ENCODE measurements at regions not wholly inside any gene's neighbourhood (a gene's known extent, or its start where the extent isn't known, plus 50 kb on each side); places are given as distances from the start of the nearest gene placed in this dataset.

DNA sequence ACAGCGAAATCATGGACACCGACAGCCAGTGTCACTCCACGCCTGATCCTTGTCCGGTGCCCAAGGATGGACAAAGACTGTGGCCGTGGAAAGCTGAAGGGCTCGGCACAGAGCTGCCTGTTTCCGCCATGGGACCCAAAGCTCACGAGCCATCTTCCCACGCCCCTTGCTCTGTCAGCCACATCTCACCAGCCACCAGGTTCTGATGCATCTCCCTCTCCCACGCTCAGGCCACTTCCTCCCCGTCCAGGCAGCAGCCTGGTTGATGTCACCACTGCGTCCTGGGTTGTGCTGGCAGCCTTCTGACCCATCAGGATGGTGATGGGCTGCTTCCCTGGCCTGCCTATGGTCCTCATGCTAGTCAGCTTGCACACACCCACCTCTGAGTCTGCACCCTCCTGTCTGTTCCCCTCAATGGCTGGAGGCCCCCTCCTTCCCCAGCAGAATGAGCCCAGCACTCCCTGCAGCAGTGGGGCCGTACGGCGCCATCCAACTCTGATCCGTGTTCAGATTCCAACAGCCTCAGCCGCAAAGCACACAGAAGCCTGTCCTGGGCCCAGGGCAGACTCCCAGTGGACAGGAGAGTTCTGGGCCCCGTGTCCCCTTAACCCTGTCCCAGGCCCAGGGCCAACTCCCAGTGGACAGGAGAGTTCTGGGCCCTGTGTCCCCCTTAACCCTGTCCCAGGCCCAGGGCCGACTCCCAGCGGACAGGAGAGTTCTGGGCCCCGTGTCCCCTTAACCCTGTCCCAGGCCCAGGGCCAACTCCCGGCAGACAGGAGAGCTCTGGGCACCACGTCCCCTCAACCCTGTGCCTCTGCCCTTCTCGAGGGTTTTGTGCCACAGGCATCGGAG is 259.5 kb downstream of the BRD1 start:
- no peaks in the 10 kb centered on the region for H3K36me3 ChIP-seq (ENCODE audit: insufficient read depth, low read length)

DNA sequence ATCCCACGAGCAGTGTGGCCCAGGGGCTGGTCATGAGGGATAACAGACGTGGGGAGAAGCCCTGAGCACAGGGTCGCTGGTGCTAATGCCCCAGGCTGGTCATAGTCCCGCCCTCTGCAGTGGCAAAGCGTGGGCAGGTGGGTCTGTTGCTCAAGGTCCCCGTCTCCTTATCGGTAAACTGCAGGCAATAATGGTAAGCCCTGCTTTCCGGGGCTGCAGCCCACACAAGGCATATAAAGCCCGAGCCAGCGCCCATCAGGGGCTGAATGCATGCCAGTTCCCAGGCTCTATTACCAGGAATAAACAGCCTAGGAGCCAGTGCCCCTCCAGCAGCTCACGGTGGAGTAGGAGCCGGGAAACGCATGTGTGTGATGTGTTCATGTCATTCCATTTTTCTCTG is 261.0 kb downstream of the BRD1 start:
- Histone ChIP-seq H3K36me3 (ENCODE audit: insufficient read depth, low read length) (no peaks in the 10 kb centered on the region), H3K9me3 (ENCODE audit: low read length) (no peaks in the 10 kb centered on the region), H3K4me1 (ENCODE audit: insufficient read depth, low read length) (no peaks in the 10 kb centered on the region), H2AFZ (ENCODE audit: low read depth, low read length) (no peak overlapping the region), H3K4me3 (ENCODE audit: low read length) (no peak overlapping the region), H3K27me3 (ENCODE audit: insufficient read depth, low read length) (peaks cover 11% of the 10 kb centered on the region)

More for the DNA sequence above, 259.5 kb downstream of the BRD1 start:
- no peaks in the 10 kb centered on the region for H3K9me3 ChIP-seq (ENCODE audit: low read length)
- H2AFZ ChIP-seq (ENCODE audit: low read depth, low read length): no peak overlapping the region
- H3K4me1 ChIP-seq (ENCODE audit: insufficient read depth, low read length): no peaks in the 10 kb centered on the region
- H3K4me3 ChIP-seq (ENCODE audit: low read length): no peak overlapping the region
- peaks cover 11% of the 10 kb centered on the region for H3K27me3 ChIP-seq (ENCODE audit: insufficient read depth, low read length)

DNA sequence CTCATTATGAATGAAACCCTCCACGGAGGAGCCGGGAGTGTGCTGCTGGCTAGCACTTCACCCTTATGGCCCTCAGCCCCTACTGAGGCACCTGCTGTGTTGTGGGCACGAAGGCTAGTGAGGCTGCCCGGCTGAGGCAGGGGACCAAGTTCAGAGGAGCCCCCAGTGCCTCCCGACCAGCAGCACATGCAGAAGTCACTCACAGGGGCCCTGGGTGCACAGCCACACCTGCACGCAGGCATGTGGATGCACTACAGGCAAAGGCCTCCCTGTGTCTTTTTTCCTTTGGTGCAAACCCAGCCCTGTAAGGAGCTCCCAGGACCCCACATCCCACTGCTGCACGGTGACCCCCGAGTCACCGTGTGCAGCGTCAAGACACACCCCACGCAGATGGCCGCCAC is 261.5 kb downstream of the BRD1 start:
- Histone ChIP-seq H3K36me3 (ENCODE audit: insufficient read depth, low read length) (no peaks in the 10 kb centered on the region), H3K4me3 (ENCODE audit: low read length) (no peak overlapping the region), H3K4me1 (ENCODE audit: insufficient read depth, low read length) (no peaks in the 10 kb centered on the region), H3K9me3 (ENCODE audit: low read length) (no peaks in the 10 kb centered on the region), H3K27me3 (ENCODE audit: insufficient read depth, low read length) (peaks cover 11% of the 10 kb centered on the region), H2AFZ (ENCODE audit: low read depth, low read length) (no peak overlapping the region)

DNA sequence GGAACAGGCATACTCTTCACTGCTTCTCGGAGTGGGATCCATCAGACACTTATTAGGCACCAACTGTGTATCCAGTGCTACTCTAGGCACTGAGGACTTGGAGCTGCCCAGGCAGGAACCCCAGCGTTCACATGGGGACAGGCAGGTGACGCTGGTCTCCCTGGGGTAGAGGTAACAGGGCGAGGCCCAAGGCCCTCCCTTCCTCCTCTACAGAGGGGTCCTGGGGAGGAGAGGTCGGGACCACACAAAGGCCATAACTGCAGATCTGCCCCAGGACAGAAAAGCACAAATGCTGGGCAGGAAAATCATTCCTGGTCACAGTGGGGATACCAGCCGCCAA is 262.2 kb downstream of the BRD1 start:
- no peaks in the 10 kb centered on the region for H3K4me1 ChIP-seq (ENCODE audit: insufficient read depth, low read length)
- H2AFZ ChIP-seq (ENCODE audit: low read depth, low read length): no peak overlapping the region
- H3K9me3 ChIP-seq (ENCODE audit: low read length): no peaks in the 10 kb centered on the region
- H3K27me3 ChIP-seq (ENCODE audit: insufficient read depth, low read length): peaks cover 11% of the 10 kb centered on the region
- no peak overlapping the region for H3K4me3 ChIP-seq (ENCODE audit: low read length)
- no peaks in the 10 kb centered on the region for H3K36me3 ChIP-seq (ENCODE audit: insufficient read depth, low read length)

DNA sequence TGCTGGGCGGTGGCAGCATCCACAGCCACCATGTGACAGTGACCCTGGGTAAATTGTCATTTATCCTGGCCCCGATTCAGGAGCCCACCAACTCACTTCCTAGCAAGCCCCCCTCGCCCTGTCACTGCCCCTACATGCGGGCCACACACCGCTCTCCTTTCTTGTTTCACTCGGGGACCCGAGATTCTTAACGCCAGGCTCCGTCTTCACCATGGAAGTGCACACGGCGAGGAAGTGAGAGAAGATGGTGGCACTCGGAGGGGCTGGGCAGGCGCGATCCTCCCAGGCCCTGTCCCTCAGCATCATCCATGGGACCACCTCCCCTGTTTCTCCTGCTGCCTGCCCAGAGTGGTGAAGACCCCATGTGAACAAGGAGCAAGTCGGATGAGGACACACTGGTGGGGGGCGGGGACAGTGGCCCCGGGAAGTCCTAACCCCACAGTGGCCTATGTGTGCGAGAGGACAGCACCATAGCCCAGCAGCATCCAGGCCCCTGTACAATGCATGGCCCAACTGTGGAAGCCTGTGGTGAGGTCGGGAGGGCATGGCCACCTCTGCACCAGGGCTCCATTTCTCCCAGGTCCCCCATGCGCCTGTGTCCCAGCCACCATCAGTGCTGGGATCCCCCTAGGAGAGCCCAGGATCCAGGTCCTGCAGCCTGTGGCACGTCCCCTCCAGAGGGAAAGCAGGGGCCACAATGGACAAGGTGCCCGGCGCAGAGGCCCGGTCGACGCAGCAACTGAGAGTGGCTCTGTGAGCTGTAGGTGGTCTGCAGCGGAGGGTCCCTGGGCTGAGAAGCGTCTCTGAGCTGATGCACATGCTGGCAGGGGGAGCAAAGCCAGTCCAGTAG is 262.8 kb downstream of the BRD1 start:
- Histone ChIP-seq H3K4me1 (ENCODE audit: insufficient read depth, low read length) (no peaks in the 10 kb centered on the region), H3K9me3 (ENCODE audit: low read length) (no peaks in the 10 kb centered on the region), H3K4me3 (ENCODE audit: low read length) (no peak overlapping the region), H3K36me3 (ENCODE audit: insufficient read depth, low read length) (no peaks in the 10 kb centered on the region), H3K27me3 (ENCODE audit: insufficient read depth, low read length) (peaks cover 11% of the 10 kb centered on the region), H2AFZ (ENCODE audit: low read depth, low read length) (no peak overlapping the region)

DNA sequence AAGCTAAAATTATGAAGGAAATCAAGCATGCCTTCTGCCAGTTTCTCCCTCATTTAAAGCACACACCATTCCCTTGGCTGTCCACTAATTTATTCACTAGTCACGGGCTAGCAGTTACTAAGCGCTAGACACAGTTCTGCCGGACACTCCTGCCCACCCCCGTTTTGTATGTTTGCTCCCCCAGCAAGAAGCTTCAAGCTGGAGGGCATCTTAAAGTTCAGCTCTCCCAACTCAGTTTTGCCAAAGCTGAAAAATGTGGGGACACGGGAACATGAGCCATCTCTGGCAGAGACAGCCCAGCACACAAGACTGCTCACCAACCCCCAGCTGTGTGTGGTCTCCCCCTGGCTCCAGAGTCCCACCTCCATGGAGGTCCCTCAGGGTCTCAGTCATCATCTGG is 263.6 kb downstream of the BRD1 start:
- no peak overlapping the region for H2AFZ ChIP-seq (ENCODE audit: low read depth, low read length)
- no peaks in the 10 kb centered on the region for H3K9me3 ChIP-seq (ENCODE audit: low read length)
- no peak overlapping the region for H3K4me3 ChIP-seq (ENCODE audit: low read length)
- no peaks in the 10 kb centered on the region for H3K4me1 ChIP-seq (ENCODE audit: insufficient read depth, low read length)
- H3K27me3 ChIP-seq (ENCODE audit: insufficient read depth, low read length): peaks cover 11% of the 10 kb centered on the region
- no peaks in the 10 kb centered on the region for H3K36me3 ChIP-seq (ENCODE audit: insufficient read depth, low read length)

DNA sequence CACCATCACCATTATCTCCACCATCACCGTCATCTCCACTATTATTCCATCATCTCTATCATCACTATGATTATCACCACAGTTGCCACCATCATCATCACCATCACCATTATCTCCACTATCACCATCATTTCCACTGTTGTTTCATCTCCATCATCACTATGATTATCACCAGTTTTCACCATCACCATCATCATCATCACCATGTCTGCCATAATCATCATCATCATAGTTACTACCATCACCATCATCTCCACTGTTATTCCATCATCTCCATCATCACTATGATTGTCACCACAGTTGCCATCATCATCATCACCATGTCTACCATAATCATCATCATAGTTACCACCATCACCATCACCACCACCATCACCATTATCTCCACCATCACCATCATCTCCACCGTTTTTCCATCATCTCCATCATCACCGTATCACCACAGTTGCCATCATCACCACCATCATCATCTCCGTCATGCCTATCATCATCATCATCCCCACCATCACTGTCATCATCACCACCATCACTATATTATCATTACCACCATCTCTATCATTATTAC is 264.9 kb downstream of the BRD1 start:
- H3K27me3 ChIP-seq (ENCODE audit: insufficient read depth, low read length): peaks cover under 1% of the 10 kb centered on the region
- no peaks in the 10 kb centered on the region for H3K36me3 ChIP-seq (ENCODE audit: insufficient read depth, low read length)
- no peak overlapping the region for H3K4me3 ChIP-seq (ENCODE audit: low read length)
- H3K4me1 ChIP-seq (ENCODE audit: insufficient read depth, low read length): no peaks in the 10 kb centered on the region
- H3K9me3 ChIP-seq (ENCODE audit: low read length): no peaks in the 10 kb centered on the region
- H2AFZ ChIP-seq (ENCODE audit: low read depth, low read length): no peak overlapping the region

DNA sequence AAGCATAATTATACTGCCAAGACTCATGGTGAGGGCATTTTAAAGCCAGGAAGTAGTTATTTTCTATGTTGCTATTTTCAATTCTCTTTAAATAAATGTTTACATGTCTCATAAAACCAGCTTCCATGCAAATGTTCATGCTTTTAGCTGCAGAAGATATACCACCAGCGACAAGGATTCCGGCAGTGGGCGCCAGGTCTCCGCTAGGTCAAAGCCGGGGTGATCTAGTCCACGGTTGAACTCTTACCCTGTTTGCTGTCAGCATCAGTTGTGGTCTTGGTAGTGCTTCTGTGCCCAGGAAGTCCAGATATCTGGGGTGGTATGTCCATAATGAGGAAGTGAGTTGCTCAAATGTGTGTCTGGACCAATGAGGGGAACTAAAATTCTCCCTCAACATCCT is 265.7 kb downstream of the BRD1 start:
- no peaks in the 10 kb centered on the region for H3K4me1 ChIP-seq (ENCODE audit: insufficient read depth, low read length)
- no peak overlapping the region for H3K4me3 ChIP-seq (ENCODE audit: low read length)
- no peaks in the 10 kb centered on the region for H3K27me3 ChIP-seq (ENCODE audit: insufficient read depth, low read length)
- H2AFZ ChIP-seq (ENCODE audit: low read depth, low read length): no peak overlapping the region
- no peaks in the 10 kb centered on the region for H3K9me3 ChIP-seq (ENCODE audit: low read length)
- H3K36me3 ChIP-seq (ENCODE audit: insufficient read depth, low read length): no peaks in the 10 kb centered on the region

DNA sequence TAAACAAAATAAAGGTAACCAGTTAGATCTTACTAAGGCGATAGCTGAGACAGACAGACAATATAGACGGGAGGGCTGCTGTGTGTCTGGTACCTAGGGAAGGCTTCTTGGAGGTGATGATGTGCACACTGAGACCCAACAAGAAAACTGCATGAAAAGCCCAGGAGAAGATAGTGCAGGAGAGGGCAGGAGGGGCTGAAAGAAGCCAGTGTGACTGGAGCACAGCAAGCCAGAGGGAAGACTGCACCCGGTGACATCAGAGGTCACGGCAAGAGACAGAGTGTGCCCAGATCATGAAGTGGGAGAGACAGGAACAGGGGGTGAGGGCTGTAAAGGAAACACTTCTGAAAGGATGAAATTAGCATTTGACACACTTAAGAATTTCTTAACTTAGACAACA is 266.3 kb downstream of the BRD1 start:
- H3K9me3 ChIP-seq (ENCODE audit: low read length): no peaks in the 10 kb centered on the region
- H3K4me3 ChIP-seq (ENCODE audit: low read length): no peak overlapping the region
- no peaks in the 10 kb centered on the region for H3K27me3 ChIP-seq (ENCODE audit: insufficient read depth, low read length)
- no peaks in the 10 kb centered on the region for H3K36me3 ChIP-seq (ENCODE audit: insufficient read depth, low read length)
- no peaks in the 10 kb centered on the region for H3K4me1 ChIP-seq (ENCODE audit: insufficient read depth, low read length)
- no peak overlapping the region for H2AFZ ChIP-seq (ENCODE audit: low read depth, low read length)

DNA sequence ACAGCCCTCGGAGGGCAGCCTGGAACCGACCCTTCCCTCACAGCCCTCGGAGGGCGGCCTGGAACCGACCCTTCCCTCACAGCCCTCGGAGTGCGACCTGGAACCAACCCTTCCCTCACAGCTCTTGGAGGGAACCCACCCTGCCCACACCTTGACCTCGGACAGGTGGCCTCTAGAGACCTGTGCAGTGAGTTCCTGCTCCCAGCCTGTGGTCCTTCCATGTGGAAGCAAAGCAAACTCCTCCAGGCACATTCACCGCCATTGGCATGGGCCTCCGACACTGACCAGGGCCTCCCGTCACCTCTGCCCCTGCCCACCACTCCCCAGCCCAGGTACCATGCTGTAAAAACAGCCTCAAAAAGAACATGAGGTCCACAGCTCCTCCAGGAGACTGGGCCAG is 272.1 kb downstream of the BRD1 start:
- Histone ChIP-seq H3K4me3 (ENCODE audit: low read length) (no peak overlapping the region), H3K36me3 (ENCODE audit: insufficient read depth, low read length) (no peaks in the 10 kb centered on the region), H3K27me3 (ENCODE audit: insufficient read depth, low read length) (peaks cover 3% of the 10 kb centered on the region), H2AFZ (ENCODE audit: low read depth, low read length) (no peak overlapping the region), H3K4me1 (ENCODE audit: insufficient read depth, low read length) (no peaks in the 10 kb centered on the region), H3K9me3 (ENCODE audit: low read length) (no peaks in the 10 kb centered on the region)

DNA sequence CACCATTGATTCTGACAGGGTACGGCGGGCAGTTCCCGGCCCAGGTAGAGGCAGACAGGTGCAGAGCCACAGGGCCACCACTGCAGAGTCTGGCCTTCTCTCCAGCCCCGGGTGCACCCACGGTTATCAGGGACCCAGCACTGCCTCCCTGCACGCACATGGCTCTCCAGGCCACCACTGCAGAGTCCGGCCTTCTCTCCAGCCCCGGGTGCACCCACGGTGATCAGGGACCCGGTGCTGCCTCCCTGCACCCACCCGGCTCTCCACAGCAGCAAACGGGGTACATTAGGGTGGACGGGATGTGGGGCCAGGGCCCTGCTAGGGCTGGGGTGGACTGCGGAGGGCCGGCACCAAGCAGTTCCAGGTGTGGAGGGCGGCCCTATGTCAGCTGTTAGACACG is 272.9 kb downstream of the BRD1 start:
- H2AFZ ChIP-seq (ENCODE audit: low read depth, low read length): no peak overlapping the region
- H3K4me3 ChIP-seq (ENCODE audit: low read length): no peak overlapping the region
- H3K9me3 ChIP-seq (ENCODE audit: low read length): no peaks in the 10 kb centered on the region
- peaks cover 3% of the 10 kb centered on the region for H3K27me3 ChIP-seq (ENCODE audit: insufficient read depth, low read length)
- no peaks in the 10 kb centered on the region for H3K4me1 ChIP-seq (ENCODE audit: insufficient read depth, low read length)
- no peaks in the 10 kb centered on the region for H3K36me3 ChIP-seq (ENCODE audit: insufficient read depth, low read length)

DNA sequence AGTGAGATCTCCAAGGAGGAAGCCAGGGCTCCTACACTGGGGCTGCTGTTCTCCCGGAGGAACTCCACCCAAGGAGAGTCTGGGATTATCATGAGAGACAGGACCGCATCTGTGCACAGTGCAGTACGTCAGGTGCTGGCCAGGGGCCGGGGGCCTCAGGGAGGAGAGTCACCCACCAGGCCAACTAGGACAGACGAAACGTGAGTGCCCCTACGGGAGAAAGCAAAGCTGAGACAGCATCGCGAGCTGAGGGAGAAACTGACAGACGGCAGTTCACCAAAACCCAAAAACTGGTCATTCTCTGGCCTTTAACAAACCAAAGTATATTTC is 273.4 kb downstream of the BRD1 start:
- H3K27me3 ChIP-seq (ENCODE audit: insufficient read depth, low read length): peaks cover 5% of the 10 kb centered on the region
- H3K36me3 ChIP-seq (ENCODE audit: insufficient read depth, low read length): no peaks in the 10 kb centered on the region
- H3K4me1 ChIP-seq (ENCODE audit: insufficient read depth, low read length): no peaks in the 10 kb centered on the region
- no peak overlapping the region for H3K4me3 ChIP-seq (ENCODE audit: low read length)
- H2AFZ ChIP-seq (ENCODE audit: low read depth, low read length): no peak overlapping the region
- no peaks in the 10 kb centered on the region for H3K9me3 ChIP-seq (ENCODE audit: low read length)

DNA sequence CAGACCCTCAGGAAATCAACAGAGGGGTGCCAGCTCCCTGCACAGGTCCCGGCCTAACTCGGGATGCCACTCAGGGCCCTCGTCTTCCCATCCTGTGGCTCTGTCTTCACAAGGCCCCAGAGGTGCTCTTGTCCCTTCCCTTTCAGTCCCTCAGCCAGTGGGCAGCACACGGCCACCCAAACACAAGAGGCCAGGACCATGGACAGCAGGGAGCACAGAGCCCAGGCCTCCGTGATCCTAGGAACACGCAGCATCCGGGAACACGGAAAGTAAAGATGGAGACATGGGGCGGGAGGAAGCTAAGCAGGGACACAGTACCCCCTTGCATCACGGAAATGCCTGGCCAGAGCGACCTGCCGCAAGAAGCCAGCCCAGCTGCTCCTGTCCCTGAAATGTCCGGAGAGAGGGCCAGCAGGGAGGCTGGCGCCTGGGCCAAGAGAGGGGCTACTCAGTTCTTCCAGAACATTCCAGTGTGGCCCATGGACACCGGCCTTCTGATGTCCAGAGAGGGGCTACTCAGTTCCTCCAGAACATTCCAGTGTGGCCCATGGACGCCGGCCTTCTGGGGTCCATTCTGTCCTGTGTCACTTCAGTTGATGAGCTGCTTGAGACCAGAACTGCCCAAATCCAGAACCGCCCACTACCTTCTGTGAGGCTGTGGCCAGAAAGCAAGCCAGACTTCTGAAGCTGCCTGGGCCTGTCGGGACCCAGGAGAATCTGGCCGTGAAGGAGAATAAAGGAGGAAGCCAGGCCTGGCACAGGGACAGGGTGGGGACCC is 274.0 kb downstream of the BRD1 start:
- Histone ChIP-seq H3K4me3 (ENCODE audit: low read length) (no peak overlapping the region), H3K36me3 (ENCODE audit: insufficient read depth, low read length) (no peaks in the 10 kb centered on the region), H3K27me3 (ENCODE audit: insufficient read depth, low read length) (peaks cover 7% of the 10 kb centered on the region), H3K4me1 (ENCODE audit: insufficient read depth, low read length) (no peaks in the 10 kb centered on the region), H3K9me3 (ENCODE audit: low read length) (no peaks in the 10 kb centered on the region), H2AFZ (ENCODE audit: low read depth, low read length) (no peak overlapping the region)

All from neuron (in vitro differentiated cells).